ENCODE measurements at regions not wholly inside any gene's neighbourhood (a gene's known extent, or its start where the extent isn't known, plus 50 kb on each side); places are given as distances from the start of the nearest gene placed in this dataset.

DNA sequence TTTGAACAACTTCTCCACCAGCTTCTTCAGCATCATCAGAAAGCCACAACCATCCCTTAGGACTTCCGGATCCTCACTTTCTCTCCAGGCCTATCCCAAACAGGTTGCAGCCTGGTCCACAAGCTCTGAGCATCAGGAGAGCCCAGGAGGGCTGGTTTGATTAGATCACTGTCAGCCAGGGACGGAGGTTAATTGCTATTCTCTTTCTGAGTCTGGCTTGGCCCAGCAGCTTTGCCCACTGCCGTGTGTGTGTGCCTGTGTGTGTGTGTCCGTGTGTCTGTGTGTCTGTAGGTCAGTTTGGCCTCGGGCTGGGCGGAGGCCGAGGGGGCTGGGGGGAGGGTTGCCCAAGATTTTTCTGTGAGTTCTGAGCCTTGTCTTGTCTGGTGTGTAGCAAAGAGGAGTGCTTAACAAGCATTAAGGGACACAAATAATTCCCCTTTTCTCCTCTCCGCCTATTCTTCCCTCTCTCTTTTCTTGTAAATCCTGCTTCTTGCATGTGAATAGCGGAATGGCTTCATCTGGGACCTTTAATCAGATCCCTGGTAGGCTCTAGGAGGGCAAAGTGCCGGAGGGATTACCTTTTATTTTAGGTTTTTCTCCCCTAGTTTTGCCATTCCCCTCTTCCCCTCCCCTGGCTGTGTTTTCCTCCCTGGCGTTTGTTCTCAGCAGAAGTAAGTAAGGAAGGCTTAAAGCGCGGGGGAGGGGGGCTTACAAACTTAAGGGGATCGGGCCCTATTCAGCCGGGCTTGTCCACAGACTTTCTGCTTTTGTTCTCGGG, 138.2 kb upstream of the LHX5 start:
- Histone ChIP-seq H4K20me1 (ENCODE audit: insufficient read depth, low read length) (no peaks in the 10 kb centered on the region), H3F3A (ENCODE audit: insufficient read depth, low read length) (no peaks in the 10 kb centered on the region), H2AFZ (ENCODE audit: low read length) (no peak overlapping the region), H3K4me1 (ENCODE audit: insufficient read depth, low read length, severe bottlenecking) (no peaks in the 10 kb centered on the region), H3K9me2 (ENCODE audit: low read depth, low read length) (no peaks in the 10 kb centered on the region), H3K9me3 (ENCODE audit: low read length) (no peaks in the 10 kb centered on the region), H3K36me3 (ENCODE audit: insufficient read depth, low read length) (no peaks in the 10 kb centered on the region), H3K79me2 (ENCODE audit: insufficient read depth, low read length) (no peaks in the 10 kb centered on the region), H3K4me2 (ENCODE audit: low read length) (no peak overlapping the region), H3K27me3 (ENCODE audit: insufficient read depth, low read length) (no peaks in the 10 kb centered on the region), H3K27ac (ENCODE audit: low read depth, low read length, poor library complexity, severe bottlenecking) (no peak overlapping the region), H3K9ac (ENCODE audit: low read length) (no peak overlapping the region), H3K4me3 (ENCODE audit: low read depth, low read length, poor library complexity, severe bottlenecking) (no peak overlapping the region)
- TF ChIP-seq, protein P1, sequence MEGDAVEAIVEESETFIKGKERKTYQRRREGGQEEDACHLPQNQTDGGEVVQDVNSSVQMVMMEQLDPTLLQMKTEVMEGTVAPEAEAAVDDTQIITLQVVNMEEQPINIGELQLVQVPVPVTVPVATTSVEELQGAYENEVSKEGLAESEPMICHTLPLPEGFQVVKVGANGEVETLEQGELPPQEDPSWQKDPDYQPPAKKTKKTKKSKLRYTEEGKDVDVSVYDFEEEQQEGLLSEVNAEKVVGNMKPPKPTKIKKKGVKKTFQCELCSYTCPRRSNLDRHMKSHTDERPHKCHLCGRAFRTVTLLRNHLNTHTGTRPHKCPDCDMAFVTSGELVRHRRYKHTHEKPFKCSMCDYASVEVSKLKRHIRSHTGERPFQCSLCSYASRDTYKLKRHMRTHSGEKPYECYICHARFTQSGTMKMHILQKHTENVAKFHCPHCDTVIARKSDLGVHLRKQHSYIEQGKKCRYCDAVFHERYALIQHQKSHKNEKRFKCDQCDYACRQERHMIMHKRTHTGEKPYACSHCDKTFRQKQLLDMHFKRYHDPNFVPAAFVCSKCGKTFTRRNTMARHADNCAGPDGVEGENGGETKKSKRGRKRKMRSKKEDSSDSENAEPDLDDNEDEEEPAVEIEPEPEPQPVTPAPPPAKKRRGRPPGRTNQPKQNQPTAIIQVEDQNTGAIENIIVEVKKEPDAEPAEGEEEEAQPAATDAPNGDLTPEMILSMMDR (IDR thresholded peaks at IDR 0.05; ENCODE audit: low read length): no peak
- TF ChIP-seq EZH2 (IDR thresholded peaks at IDR 0.05; ENCODE audit: borderline replicate concordance, low read length): no peak

- Histone ChIP-seq H4K20me1 (ENCODE audit: insufficient read depth, low read length) (no peaks in the 10 kb centered on the region), H3K4me3 (ENCODE audit: low read depth, low read length, poor library complexity, severe bottlenecking) (no peak overlapping the region), H3K27ac (ENCODE audit: low read depth, low read length, poor library complexity, severe bottlenecking) (no peak overlapping the region), H3K79me2 (ENCODE audit: insufficient read depth, low read length) (no peaks in the 10 kb centered on the region), H3K9me3 (ENCODE audit: low read length) (no peaks in the 10 kb centered on the region), H3K36me3 (ENCODE audit: insufficient read depth, low read length) (no peaks in the 10 kb centered on the region), H3K9me2 (ENCODE audit: low read depth, low read length) (no peaks in the 10 kb centered on the region), H3K9ac (ENCODE audit: low read length) (no peak overlapping the region), H2AFZ (ENCODE audit: low read length) (no peak overlapping the region), H3K4me2 (ENCODE audit: low read length) (no peak overlapping the region), H3F3A (ENCODE audit: insufficient read depth, low read length) (no peaks in the 10 kb centered on the region), H3K4me1 (ENCODE audit: insufficient read depth, low read length, severe bottlenecking) (no peaks in the 10 kb centered on the region), H3K27me3 (ENCODE audit: insufficient read depth, low read length) (no peaks in the 10 kb centered on the region)
- TF ChIP-seq, protein P1 (IDR thresholded peaks at IDR 0.05; ENCODE audit: low read length): no peak
- no peak for TF ChIP-seq EZH2 (IDR thresholded peaks at IDR 0.05; ENCODE audit: borderline replicate concordance, low read length)
Observed at GRCh38 chr12:113604666-113605065, 133.0 kb upstream of the LHX5 start.

- Histone ChIP-seq H3F3A (ENCODE audit: insufficient read depth, low read length) (no peaks in the 10 kb centered on the region), H3K79me2 (ENCODE audit: insufficient read depth, low read length) (no peaks in the 10 kb centered on the region), H3K9me3 (ENCODE audit: low read length) (no peaks in the 10 kb centered on the region), H3K9ac (ENCODE audit: low read length) (no peak overlapping the region), H2AFZ (ENCODE audit: low read length) (no peak overlapping the region), H3K27ac (ENCODE audit: low read depth, low read length, poor library complexity, severe bottlenecking) (no peak overlapping the region), H3K36me3 (ENCODE audit: insufficient read depth, low read length) (no peaks in the 10 kb centered on the region), H4K20me1 (ENCODE audit: insufficient read depth, low read length) (no peaks in the 10 kb centered on the region), H3K4me2 (ENCODE audit: low read length) (no peak overlapping the region), H3K9me2 (ENCODE audit: low read depth, low read length) (no peaks in the 10 kb centered on the region), H3K4me3 (ENCODE audit: low read depth, low read length, poor library complexity, severe bottlenecking) (no peak overlapping the region), H3K4me1 (ENCODE audit: insufficient read depth, low read length, severe bottlenecking) (no peaks in the 10 kb centered on the region), H3K27me3 (ENCODE audit: insufficient read depth, low read length) (no peaks in the 10 kb centered on the region)
- TF ChIP-seq, protein P1 (IDR thresholded peaks at IDR 0.05; ENCODE audit: low read length): no peak
- TF ChIP-seq EZH2 (IDR thresholded peaks at IDR 0.05; ENCODE audit: borderline replicate concordance, low read length): no peak
Observed at GRCh38 chr12:113601656-113602263, 130.1 kb upstream of the LHX5 start.
